ENCODE measurements at regions not wholly inside any gene's neighbourhood (a gene's known extent, or its start where the extent isn't known, plus 50 kb on each side); places are given as distances from the start of the nearest gene placed in this dataset.
"Not testable (repeated sequence)": the region's sequence is repeated elsewhere in the genome, so short reads cannot be mapped to it uniquely, and the experiment has no call there.

DNA sequence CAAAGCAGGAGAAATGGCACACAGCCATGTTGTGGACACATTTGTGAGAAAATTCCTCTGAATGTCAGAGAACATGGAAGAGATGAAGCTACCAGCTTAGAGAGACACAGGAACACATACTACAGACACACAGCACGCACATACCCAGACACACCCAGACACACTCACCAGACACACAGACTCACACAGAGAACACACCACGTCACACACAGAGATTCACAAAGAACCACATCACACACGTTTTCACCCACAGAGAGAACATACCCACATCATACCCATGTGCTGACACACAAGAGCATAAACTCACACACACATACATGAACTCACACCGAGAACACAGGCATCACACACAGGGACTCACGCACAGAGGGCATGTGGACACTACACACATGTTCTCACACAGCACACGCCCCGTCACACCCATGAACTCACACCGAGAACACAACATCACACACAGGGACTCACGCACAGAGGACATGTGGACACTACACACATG is 124.9 kb downstream of the METRNL start:
- no peak for DNase-seq (ENCODE audit: low read depth)

DNA sequence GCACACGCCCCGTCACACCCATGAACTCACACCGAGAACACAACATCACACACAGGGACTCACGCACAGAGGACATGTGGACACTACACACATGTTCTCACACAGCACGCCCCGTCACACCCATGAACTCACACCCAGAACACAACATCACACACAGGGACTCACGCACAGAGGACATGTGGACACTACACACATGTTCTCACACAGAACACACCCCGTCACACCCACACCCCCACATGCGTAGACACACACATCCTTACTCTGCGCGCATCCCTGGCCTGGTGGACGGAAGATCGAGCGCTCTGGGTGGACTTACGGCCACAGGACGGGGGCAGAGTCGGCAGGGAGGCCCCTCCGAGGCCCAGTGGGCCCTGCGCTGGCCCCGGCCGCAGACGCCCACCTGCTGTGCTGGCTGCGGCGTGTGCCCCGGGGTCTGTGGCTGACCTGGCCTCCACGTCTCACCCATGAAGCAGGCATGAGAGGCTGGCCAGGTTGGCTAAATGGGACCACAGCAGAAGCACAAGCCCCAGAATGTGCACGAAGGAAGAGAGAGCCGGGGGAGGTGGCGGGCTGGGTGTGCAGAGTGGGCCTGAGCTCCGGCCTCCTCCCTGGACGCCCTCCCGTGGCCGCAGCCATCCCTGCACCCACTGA is 125.5 kb downstream of the METRNL start:
- DNase-seq (ENCODE audit: low read depth): not testable (repeated sequence)

- DNase-seq (ENCODE audit: low read depth): peak; percentile 33
Measured at GRCh38 chr17:83205387-83206035, 126.1 kb downstream of the METRNL start.

DNA sequence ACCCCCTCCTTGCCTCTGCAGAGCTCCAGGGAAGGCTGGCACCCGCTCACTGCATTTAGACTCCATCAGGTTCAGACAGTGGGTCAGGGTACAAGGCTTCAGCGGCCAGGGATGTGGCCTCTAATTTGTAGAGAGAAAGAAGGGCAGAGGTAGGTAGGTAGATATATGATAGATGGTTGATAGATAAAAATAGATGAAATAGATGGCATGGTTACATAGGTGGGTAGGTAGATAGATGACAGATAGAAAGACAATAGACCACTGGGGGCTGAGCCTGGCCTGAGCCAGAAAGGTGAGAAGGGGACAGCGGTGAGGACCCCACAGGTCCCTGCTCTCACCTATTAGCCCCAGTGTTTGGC is 126.6 kb downstream of the METRNL start:
- DNase-seq (ENCODE audit: low read depth): not testable (repeated sequence)

- DNase-seq (ENCODE audit: low read depth): not testable (repeated sequence)
Measured at GRCh38 chr17:83206819-83207588, 127.6 kb downstream of the METRNL start.

DNA sequence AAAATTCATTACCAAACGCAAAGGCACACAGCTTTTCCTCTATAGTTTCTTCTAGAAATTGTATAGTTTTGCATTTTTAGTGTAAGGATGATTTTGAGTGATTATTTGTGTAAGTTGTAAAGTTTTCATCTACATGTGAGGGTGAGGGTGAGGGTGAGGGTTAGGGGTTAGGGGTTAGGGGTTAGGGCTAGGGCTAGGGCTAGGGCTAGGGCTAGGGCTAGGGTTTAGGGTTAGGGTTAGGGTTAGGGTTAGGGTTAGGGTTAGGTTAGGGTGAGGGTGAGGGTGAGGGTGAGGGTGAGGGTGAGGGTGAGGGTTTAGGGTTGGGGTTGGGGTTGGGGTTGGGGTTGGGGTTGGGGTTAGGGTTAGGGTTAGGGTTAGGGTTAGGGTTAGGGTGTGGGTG is 167.6 kb downstream of the METRNL start:
- not testable (repeated sequence) for DNase-seq (ENCODE audit: low read depth)

All from stimulated activated CD4-positive, alpha-beta T cell treated with anti-CD3 and anti-CD28 coated beads, Interleukin-2, amount 100 ng/mL, for 4 hours (primary cell).